HL-60 (cell line): ENCODE measurements at regions not wholly inside any gene's neighbourhood (a gene's known extent, or its start where the extent isn't known, plus 50 kb on each side); places are given as distances from the start of the nearest gene placed in this dataset.

ENCODE experiments used
- DNase-seq, 2 experiments: peaks; one replicate each; pipeline ENCODE4 v3.0.0-alpha.2; 2010 to 2020; ENCODE audit warnings: low read depth in 1 of 2, low spot score in 1 of 2
- H3K27ac ChIP-seq: fragments of 250-450 bp; sonication (Bioruptor Pico); replicated peaks from 2 replicates; pipeline ENCODE4 v1.5.1; 2020; ENCODE audit warnings: mild to moderate bottlenecking, moderate library complexity
- H3K27me3 ChIP-seq: fragments of 250-450 bp; sonication (Bioruptor Pico); 2 replicates; pipeline ENCODE4 v1.5.1; 2021; ENCODE audit warnings: mild to moderate bottlenecking, moderate library complexity; ENCODE audit not compliant: insufficient read depth, poor library complexity, severe bottlenecking
- H3K4me3 ChIP-seq: replicated peaks from 2 replicates; pipeline ENCODE4 v1.5.1; 2011; ENCODE audit warnings: mild to moderate bottlenecking, control low read depth, low read length; ENCODE audit not compliant: insufficient read depth
- GABPA ChIP-seq: IDR thresholded peaks from 2 replicates; pipeline ENCODE4 v1.6.1; 2012; ENCODE audit warnings: low read depth
- POLR2AphosphoS5 ChIP-seq: IDR thresholded peaks from 2 replicates; pipeline ENCODE4 v1.6.1; 2012; ENCODE audit warnings: low read depth
- SPI1 ChIP-seq: IDR thresholded peaks from 2 replicates; pipeline ENCODE4 v1.6.1; 2012; ENCODE audit warnings: low read depth, mild to moderate bottlenecking, borderline replicate concordance
- TF ChIP-seq, protein P1 (sequence below): IDR thresholded peaks from one replicate; pipeline ENCODE4 v1.5.1; 2011; ENCODE audit warnings: low read length, control low read depth, inconsistent platforms; ENCODE audit not compliant: insufficient read depth
- TF ChIP-seq, protein P2 (sequence below): IDR thresholded peaks from 2 replicates; pipeline ENCODE4 v1.6.1; 2012; ENCODE audit warnings: low read depth; ENCODE audit not compliant: insufficient replicate concordance

DNA sequence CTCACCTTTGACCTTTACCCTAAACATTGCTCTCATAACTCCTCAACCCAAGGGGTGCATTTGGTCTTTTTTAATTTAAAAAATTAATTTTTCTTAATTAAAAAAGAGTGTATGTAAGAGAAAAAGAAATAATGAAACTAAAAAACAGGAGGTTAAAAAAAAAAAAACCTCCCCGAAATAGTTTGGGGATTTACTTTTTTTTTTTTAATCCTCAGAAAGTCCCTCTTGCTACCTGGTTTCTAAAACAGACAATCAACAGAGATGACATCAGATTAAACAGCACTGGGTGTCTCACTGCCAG is 301.3 kb downstream of the SOX9 start:
- no peak overlapping the region for H3K27ac ChIP-seq
- DNase-seq = no peak
- TF ChIP-seq SPI1 (no peak), POLR2AphosphoS5 (no peak), GABPA (no peak)
- TF ChIP-seq, protein P1, sequence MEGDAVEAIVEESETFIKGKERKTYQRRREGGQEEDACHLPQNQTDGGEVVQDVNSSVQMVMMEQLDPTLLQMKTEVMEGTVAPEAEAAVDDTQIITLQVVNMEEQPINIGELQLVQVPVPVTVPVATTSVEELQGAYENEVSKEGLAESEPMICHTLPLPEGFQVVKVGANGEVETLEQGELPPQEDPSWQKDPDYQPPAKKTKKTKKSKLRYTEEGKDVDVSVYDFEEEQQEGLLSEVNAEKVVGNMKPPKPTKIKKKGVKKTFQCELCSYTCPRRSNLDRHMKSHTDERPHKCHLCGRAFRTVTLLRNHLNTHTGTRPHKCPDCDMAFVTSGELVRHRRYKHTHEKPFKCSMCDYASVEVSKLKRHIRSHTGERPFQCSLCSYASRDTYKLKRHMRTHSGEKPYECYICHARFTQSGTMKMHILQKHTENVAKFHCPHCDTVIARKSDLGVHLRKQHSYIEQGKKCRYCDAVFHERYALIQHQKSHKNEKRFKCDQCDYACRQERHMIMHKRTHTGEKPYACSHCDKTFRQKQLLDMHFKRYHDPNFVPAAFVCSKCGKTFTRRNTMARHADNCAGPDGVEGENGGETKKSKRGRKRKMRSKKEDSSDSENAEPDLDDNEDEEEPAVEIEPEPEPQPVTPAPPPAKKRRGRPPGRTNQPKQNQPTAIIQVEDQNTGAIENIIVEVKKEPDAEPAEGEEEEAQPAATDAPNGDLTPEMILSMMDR = no peak
- TF ChIP-seq, protein P2, sequence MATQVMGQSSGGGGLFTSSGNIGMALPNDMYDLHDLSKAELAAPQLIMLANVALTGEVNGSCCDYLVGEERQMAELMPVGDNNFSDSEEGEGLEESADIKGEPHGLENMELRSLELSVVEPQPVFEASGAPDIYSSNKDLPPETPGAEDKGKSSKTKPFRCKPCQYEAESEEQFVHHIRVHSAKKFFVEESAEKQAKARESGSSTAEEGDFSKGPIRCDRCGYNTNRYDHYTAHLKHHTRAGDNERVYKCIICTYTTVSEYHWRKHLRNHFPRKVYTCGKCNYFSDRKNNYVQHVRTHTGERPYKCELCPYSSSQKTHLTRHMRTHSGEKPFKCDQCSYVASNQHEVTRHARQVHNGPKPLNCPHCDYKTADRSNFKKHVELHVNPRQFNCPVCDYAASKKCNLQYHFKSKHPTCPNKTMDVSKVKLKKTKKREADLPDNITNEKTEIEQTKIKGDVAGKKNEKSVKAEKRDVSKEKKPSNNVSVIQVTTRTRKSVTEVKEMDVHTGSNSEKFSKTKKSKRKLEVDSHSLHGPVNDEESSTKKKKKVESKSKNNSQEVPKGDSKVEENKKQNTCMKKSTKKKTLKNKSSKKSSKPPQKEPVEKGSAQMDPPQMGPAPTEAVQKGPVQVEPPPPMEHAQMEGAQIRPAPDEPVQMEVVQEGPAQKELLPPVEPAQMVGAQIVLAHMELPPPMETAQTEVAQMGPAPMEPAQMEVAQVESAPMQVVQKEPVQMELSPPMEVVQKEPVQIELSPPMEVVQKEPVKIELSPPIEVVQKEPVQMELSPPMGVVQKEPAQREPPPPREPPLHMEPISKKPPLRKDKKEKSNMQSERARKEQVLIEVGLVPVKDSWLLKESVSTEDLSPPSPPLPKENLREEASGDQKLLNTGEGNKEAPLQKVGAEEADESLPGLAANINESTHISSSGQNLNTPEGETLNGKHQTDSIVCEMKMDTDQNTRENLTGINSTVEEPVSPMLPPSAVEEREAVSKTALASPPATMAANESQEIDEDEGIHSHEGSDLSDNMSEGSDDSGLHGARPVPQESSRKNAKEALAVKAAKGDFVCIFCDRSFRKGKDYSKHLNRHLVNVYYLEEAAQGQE = no peak
- H3K4me3 ChIP-seq = no peak overlapping the region
- H3K27me3 ChIP-seq = no peaks in the 10 kb centered on the region

DNA sequence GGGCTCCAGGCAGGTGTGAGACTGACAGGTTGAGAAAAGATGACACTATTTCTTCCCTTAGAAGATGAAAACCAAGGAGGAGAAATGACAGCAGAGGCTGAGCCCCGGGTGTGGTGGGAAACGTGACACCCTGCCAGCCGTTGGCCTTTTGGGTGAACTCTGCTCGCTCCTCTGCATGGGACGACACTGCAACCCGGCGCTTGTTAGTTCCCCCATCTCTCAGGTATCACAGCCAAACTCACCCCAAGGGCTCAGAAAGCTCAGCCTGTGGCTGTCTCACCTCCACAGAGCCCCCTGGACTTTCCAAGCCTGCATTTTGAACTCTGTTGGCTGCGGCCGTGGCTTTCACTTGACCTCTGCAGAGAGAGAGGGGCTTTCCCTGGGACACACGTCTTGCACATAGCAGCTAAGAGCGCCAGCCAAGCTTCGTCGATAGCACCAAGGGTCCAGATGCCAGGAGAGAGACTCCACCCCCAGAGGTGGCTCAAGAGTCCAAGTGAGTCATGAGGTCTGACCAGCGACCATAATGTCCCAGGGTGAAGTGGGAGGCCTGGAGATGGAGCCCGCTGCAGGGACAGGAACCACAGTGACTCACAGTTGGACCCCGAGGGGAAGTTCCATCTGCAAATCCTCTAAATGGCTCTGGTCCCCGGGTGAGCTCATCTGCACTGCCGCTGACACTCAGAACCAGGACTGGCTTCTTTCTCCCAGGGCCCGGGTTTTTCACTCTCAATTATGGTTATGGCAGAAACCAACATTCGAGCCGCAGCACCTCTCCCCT is 301.9 kb downstream of the SOX9 start:
- no peak overlapping the region for H3K4me3 ChIP-seq
- no peak overlapping the region for H3K27ac ChIP-seq
- H3K27me3 ChIP-seq = no peaks in the 10 kb centered on the region
- DNase-seq = no peak
- TF ChIP-seq, protein P2 = no peak
- TF ChIP-seq SPI1 (no peak), POLR2AphosphoS5 (no peak), GABPA (no peak)
- TF ChIP-seq, protein P1 = no peak

GRCh38 chr17:72423286-72423589 is 302.4 kb downstream of the SOX9 start:
- no peak for DNase-seq
- Histone ChIP-seq H3K27me3 (no peaks in the 10 kb centered on the region), H3K27ac (no peak overlapping the region), H3K4me3 (no peak overlapping the region)
- no peak for TF ChIP-seq SPI1
- TF ChIP-seq GABPA = no peak
- TF ChIP-seq, protein P1 = no peak

DNA sequence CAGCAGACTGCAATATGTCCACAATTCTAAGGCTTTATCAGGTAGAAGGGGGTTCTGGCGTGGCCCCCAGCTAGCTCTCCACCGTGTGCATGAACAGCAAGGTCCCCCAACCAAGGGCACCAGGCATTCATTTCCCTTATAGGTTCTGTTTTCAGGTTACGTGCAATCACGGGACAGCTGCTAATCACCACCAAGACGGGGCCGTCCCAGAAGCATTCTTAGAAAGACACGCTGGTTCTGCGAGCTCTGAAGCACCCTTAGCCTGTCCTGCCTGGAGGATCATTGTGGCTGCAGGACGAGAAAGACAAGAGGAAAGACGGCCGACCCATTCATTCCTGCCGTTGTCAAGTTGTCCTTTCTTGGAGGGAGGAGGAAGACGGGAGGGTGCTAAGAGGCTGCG is 302.9 kb downstream of the SOX9 start:
- Histone ChIP-seq H3K27ac (no peak overlapping the region), H3K27me3 (no peaks in the 10 kb centered on the region), H3K4me3 (no peak overlapping the region)
- DNase-seq = no peak
- TF ChIP-seq, protein P2 = no peak
- TF ChIP-seq POLR2AphosphoS5 (no peak), GABPA (no peak), SPI1 (no peak)
- TF ChIP-seq, protein P1 = no peak
